ENCODE measurements at regions not wholly inside any gene's neighbourhood (a gene's known extent, or its start where the extent isn't known, plus 50 kb on each side); places are given as distances from the start of the nearest gene placed in this dataset.

DNA sequence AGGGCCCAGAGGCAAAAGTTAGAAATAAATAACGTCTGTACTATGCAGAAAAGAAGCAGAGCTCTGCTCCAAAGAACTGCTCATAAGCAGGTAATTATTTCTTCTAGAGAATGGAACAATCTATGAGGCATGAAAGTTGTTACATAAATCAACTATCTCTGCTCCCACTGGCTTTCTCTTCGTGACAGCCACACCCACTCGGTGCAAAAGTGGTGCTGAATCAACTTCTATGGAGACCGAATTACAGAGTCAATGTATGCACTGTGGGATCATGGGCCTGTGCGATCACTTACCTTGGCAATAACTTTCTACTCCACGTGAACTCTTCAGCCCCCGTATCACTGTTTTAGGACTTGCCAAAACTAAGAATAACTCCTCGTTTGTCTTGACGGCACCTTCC is 99.4 kb upstream of the ATXN3L start:
- H3K4me1 ChIP-seq (replicated peaks in 1 of 4; ENCODE audit: control insufficient read depth in 3 of 4, insufficient read depth in 4 of 4, low read length in 3 of 4), result peaks cover 0 to 3% (median 1%) of the 10 kb centered on the region in 4 experiments; a peak in 3 of 7 replicates
- H2BK5ac ChIP-seq (ENCODE audit: low read depth, low read length), result no peak overlapping the region
- no peak for DNase-seq (ENCODE audit: low read depth in 1 of 2, low spot score in 2 of 2)
- no peak overlapping the region for H3K23ac ChIP-seq (ENCODE audit: insufficient read length)
- H3K36me3 ChIP-seq (ENCODE audit: control insufficient read depth in 2 of 4, insufficient read depth in 4 of 4, low read length in 3 of 4), result no peaks in the 10 kb centered on the region
- no peak overlapping the region for H3K9ac ChIP-seq (replicated peaks in 1 of 4; ENCODE audit: extremely low read depth in 1 of 4, low read depth in 3 of 4, low read length in 3 of 4)
- no peak overlapping the region for H2BK120ac ChIP-seq (replicated peaks; ENCODE audit: low read depth, low read length)
- no peaks in the 10 kb centered on the region for H3K79me2 ChIP-seq (ENCODE audit: control insufficient read depth in 1 of 2, insufficient read depth in 2 of 2, low read length in 2 of 2)
- H3K14ac ChIP-seq (ENCODE audit: insufficient read length), result no peak overlapping the region
- H2AFZ ChIP-seq (ENCODE audit: low read length), result no peak overlapping the region
- POLR2A ChIA-PET (ENCODE audit: partially characterized antibody), result no interaction called here
- H2AK5ac ChIP-seq (ENCODE audit: low read depth, low read length), result no peak overlapping the region
- H2BK20ac ChIP-seq (ENCODE audit: low read length), result no peak overlapping the region
- H4K5ac ChIP-seq (ENCODE audit: insufficient read length, low read depth, low read length), result no peak overlapping the region
- no peak overlapping the region for H3K4ac ChIP-seq (replicated peaks; ENCODE audit: insufficient read length, low read depth, low read length)
- CTCF ChIA-PET (ENCODE audit: partially characterized antibody), result no interaction called here
- no peaks in the 10 kb centered on the region for H3K79me1 ChIP-seq (ENCODE audit: low read depth, low read length)
- H3K18ac ChIP-seq (ENCODE audit: extremely low read depth, low read length), result no peak overlapping the region
- no peaks in the 10 kb centered on the region for H4K20me1 ChIP-seq (replicated peaks in 1 of 2; ENCODE audit: control insufficient read depth in 1 of 2, insufficient read depth in 2 of 2, low read length in 2 of 2)
- H3K56ac ChIP-seq (replicated peaks; ENCODE audit: insufficient read length, low read depth, low read length), result no peak overlapping the region
- H3K4me2 ChIP-seq (ENCODE audit: insufficient read depth in 1 of 2, low read depth in 2 of 2, low read length in 2 of 2), result no peak overlapping the region
- 88% methylated on average over 9 of the region's 9 CpGs; no CpG with 5 or more reads in 1 of the 2 experiments for WGBS, 2 experiments (ENCODE audit: extremely low coverage in 1 of 2, insufficient coverage in 1 of 2, insufficient read length in 1 of 2, insufficient replicate concordance in 2 of 2, low coverage in 1 of 2, low lambda C conversion rate in 2 of 2, missing lambda C conversion rate in 1 of 2)
- no peak overlapping the region for H2BK12ac ChIP-seq (ENCODE audit: low read depth, low read length)
- H3K9me3 ChIP-seq (ENCODE audit: insufficient read depth in 2 of 2, low read depth in 1 of 2, low read length in 1 of 2), result no peaks in the 10 kb centered on the region
- no peaks in the 10 kb centered on the region for H3K27me3 ChIP-seq (replicated peaks in 1 of 4; ENCODE audit: control insufficient read depth in 3 of 4, extremely low read depth in 1 of 4, insufficient read depth in 3 of 4, low read length in 3 of 4)
- H3K27ac ChIP-seq (ENCODE audit: low read depth, low read length), result no peak overlapping the region
- no peaks in the 10 kb centered on the region for H3K23me2 ChIP-seq (ENCODE audit: low read depth, low read length)
- H3K4me3 ChIP-seq (ENCODE audit: extremely low read depth in 1 of 4, insufficient read depth in 2 of 4, low read depth in 3 of 4, low read length in 4 of 4), result no peak overlapping the region
- no peak overlapping the region for H4K8ac ChIP-seq (ENCODE audit: extremely low read depth, insufficient read depth, low read length)
- no peak overlapping the region for H2BK15ac ChIP-seq (ENCODE audit: low read length)
- no peak overlapping the region for H4K91ac ChIP-seq (replicated peaks; ENCODE audit: insufficient read length, low read length)
- no peak for FAIRE-seq
- TF ChIP-seq FOSL1 (IDR thresholded peaks at IDR 0.05; ENCODE audit: insufficient read depth, low read depth, low read length) (no peak), SAP30 (IDR thresholded peaks at IDR 0.05; ENCODE audit: insufficient read depth, insufficient replicate concordance, low read length) (no peak), EP300 (IDR thresholded peaks at IDR 0.05; ENCODE audit: borderline replicate concordance in 1 of 2, low read depth in 2 of 2, low read length in 2 of 2) (no peak), CHD1 (IDR thresholded peaks at IDR 0.05; ENCODE audit: low read depth, low read length) (no peak)
- TF ChIP-seq, protein P1, sequence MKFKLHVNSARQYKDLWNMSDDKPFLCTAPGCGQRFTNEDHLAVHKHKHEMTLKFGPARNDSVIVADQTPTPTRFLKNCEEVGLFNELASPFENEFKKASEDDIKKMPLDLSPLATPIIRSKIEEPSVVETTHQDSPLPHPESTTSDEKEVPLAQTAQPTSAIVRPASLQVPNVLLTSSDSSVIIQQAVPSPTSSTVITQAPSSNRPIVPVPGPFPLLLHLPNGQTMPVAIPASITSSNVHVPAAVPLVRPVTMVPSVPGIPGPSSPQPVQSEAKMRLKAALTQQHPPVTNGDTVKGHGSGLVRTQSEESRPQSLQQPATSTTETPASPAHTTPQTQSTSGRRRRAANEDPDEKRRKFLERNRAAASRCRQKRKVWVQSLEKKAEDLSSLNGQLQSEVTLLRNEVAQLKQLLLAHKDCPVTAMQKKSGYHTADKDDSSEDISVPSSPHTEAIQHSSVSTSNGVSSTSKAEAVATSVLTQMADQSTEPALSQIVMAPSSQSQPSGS (IDR thresholded peaks at IDR 0.05; ENCODE audit: low read length), result no peak
- TF ChIP-seq, protein P2, sequence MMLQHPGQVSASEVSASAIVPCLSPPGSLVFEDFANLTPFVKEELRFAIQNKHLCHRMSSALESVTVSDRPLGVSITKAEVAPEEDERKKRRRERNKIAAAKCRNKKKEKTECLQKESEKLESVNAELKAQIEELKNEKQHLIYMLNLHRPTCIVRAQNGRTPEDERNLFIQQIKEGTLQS (IDR thresholded peaks at IDR 0.05; ENCODE audit: insufficient read depth, low read depth, low read length), result no peak

Measured in H1 (cell line).